ENCODE measurements at regions not wholly inside any gene's neighbourhood (a gene's known extent, or its start where the extent isn't known, plus 50 kb on each side); places are given as distances from the start of the nearest gene placed in this dataset.
"Not testable (repeated sequence)": the region's sequence is repeated elsewhere in the genome, so short reads cannot be mapped to it uniquely, and the experiment has no call there.

GRCh38 chr17:77837072-77837471 is 121.4 kb upstream of the TNRC6C start:
- DNase-seq, result not testable (repeated sequence)

DNA sequence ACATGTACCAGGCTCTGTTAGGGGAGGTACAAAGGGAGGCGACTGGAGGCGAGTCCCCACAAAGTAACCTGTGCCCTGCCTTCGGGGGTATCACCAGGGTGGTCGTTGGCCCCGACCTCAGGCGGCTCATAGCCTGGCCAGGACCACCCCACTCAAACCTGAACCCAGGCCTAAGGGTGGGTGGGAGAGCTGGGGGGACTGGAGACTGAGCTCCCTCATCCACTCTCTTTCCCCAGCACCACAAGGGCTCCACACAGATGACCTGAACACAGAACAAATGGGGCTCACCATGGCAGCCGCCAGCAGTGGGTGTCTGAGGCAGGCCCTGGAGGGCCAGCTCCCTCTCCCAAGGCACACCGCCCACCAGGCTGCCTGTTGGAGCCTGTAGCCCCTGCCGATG is 120.6 kb upstream of the TNRC6C start:
- no peak for DNase-seq

GRCh38 chr17:77838748-77839697 is 119.5 kb upstream of the TNRC6C start:
- DNase-seq, result no peak

DNA sequence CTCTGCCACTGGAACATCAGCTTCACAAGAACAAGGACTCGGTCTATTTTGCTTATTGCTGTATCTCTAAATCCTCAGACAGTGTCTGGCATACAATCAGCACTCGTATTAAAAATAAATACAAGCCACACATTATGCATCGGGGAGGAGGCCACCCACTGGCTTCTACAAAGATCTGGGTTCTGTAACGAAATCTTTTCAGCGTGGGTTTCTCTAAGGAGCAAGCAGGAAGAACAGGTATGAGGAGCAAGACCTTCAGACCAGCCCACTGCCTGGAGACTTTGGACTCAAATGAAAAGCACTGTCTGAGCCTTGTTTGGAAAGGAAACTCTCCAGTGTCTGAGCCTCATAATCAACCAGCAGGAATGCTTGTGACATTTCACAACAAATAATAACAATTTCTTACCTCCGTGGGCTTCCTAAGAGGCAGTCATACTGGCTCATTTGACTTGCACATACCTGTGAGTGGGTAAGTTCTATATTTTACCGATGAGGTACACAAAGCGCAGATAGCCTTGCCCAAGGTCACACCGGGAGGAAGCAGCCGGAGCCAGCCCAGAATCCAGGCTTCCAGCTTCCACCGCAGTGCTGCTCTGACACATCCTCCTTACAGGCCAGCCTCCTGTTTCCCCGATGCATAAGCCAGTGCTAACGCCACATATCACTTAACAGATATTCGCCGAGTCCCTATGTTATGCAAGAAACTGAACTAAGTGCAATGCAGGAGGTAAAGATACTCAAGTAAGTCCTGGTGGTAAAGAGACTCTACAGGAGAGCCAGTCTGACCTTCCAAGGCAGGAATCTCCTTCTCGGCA is 118.6 kb upstream of the TNRC6C start:
- no peak for DNase-seq

DNA sequence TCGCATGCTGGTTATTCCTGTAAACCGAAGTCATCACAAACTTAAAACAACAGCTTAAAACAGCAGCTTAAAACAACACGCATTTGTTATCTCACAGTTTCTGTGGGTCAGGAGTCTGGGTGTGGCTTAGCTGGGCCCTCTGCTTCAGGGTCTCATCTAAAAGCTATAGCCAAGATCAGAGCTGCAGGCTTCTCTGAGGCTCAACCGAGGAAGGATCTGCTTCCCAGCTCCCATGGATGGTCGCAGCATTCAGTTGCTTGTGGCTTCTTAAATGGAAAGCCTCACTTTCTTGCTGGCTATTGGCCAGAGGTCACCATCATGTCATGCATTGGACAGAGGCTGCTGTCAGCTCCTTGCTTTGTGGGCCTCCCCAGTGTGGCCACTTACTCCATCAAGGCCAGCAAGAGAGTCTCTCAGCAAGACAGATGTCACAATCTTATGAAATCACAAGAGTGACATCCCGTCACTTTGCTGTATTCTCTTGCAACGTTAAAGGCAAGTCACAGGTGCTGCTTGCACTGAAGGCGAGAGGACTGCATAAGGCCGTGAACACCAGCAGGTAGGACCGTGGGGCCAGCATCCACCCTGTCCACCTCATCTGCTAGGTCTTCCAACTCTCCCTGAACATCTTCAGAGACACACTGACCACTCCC is 117.9 kb upstream of the TNRC6C start:
- no peak for DNase-seq

- no peak for DNase-seq
These were observed 116.6 kb upstream of the TNRC6C start for GRCh38 chr17:77841742-77842527.

DNA sequence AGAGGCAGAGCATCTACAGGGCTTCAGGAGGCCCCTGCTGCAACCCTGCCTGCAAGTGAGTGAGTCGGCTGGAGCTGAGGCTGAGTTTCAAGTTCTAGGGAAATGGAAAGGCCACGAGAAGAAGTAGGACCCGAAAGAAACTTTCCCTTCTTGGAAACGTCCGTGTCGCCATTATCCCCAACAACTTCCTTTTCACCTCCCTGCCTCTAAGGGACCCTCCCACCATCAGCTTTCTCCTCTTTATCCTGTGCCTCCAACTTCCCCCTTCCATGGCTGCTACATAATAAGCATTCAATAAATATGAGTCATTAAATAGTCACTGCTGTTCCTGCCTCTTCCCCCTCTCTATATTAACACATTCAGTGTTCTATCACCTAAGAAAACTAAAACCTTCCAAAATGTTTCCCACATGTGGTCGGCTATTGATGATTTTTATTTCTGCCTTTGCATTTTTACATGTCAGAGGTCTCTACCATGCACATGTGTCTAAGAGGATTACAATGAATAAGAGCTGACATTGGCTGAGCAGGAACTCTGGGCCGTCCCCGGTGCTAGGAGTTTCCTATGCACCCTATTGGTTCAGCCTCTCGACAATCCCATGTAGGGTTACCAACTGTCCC is 115.9 kb upstream of the TNRC6C start:
- no peak for DNase-seq

DNA sequence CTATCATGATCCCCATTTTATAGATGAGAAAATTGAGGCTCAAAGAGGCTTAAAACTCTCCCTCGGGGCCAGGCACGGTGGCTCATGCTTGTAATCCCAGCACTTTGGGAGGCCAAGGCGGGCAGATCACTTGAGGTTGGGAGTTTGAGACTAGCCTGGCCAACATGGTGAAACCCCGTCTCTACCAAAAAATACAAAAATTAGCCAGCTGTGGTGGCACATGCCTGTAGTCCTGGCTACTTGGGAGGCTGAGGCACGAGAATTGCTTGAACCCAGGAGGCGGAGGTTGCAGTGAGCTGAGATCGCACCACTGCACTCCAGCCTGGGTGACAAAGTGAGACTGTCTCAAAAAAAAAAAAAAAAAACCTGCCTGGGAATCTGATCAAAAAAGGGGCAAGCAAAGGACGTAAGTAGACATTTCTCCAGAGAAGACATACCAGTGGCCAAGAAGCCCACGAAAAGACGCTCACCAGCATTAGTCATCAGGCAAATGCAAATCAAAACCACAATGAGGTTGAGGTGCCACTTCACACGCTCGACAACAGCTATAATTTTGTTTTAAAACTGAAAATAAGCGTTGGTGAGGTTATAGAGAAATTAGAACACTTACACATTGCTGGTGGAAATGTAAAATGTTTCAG is 115.1 kb upstream of the TNRC6C start:
- DNase-seq, result peak; percentile 90

DNA sequence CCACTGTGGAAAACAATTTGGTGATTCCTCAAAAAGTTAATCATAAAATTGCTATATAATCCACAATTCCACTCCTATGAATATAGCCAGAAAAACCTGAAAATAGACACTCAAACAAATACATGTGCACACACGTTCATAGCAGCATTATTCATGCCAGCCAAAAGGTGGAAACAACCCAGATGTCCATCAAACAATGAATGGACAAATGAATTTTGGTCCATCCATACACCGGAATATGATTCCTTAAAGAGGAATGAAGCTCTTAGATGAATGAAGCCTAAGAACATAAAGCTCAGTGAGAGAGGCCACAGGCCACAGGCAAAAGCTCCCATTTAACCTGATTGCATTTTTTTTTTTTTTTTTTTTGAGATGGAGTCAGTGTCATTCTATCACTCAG is 114.6 kb upstream of the TNRC6C start:
- no peak for DNase-seq

DNA sequence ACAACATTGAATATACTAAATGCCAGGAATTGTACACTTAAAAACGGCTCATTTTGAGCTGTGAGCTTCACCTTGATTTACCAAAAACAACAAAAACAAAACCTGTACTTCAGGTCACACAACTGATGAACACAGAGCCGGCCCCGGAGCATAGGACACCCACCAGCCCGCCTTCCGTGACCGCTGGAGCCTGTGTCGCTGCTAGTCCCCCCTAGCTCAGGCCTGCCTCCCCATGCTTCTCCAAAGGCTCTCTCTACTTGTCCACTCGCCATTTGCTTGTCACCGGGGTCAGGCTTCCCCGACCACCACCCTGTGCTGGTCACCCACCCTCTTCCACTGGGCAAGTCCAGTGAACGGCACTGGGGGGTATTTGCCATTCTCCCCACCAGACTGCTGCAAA is 113.8 kb upstream of the TNRC6C start:
- no peak for DNase-seq

- no peak for DNase-seq
These were observed 112.8 kb upstream of the TNRC6C start for GRCh38 chr17:77845541-77846225.

- no peak for DNase-seq
These were observed 111.9 kb upstream of the TNRC6C start for GRCh38 chr17:77846531-77847085.

DNA sequence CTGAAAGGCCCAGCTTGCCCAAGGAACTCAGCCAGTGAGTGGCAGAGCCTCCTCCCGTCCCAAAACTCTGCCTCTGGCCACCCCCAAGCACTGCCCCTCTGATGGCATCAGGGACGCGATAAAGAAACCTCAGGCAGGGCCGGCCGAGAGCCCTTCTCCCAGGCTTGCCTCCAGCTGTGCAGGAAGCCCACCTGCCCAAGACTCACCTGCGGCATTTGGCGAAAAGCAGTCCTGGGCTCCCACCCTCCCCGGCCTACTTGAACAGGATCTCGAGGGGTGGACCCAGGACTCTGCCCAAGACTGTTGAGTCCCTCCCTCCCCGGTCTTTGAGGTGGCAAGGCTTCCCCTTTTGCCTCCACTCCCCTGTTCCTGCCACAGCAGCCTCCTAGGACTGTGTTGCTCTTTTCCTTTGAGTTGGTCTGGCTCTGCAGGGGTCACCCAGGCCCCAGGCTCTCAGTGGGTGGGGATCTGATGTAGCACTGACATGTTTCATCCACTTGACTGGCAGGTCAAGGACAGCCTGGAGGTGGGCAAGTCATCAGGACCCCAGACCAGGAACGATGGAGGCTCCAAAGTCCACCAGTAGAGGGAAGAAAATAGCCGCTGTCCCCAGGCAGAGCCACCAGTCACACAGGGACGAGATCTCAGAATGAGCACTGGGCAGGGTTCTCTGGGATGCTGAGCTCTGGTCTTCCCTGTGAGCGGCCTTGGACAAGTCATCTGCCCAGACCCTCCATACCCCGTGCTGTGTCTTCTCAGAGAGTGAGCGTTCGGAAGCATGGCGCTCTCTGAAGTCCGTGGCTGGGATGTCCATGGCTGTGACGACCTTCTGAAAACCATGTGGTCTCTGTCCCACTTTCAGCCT is 111.0 kb upstream of the TNRC6C start:
- DNase-seq, result no peak

- no peak for DNase-seq
These were observed 110.2 kb upstream of the TNRC6C start for GRCh38 chr17:77848257-77848656.

DNA sequence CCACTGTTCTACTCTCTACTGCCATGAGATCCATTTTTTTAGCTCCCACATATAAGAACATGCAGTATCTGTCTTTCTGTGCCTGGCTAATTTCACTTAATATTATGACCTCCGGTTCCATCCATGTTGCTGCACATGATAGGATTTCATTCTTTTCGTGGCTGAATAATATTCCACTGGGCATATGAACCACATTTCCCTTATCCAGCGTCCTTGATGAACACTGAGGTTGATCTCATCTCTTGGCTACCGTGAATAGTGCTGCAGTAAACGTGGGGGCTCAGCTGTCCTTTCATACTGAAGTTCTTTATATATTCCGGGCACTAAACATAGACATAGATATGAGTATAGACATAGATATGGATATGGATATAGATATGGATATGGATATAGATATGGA is 109.3 kb upstream of the TNRC6C start:
- DNase-seq, result no peak

GRCh38 chr17:77851921-77852320 is 106.6 kb upstream of the TNRC6C start:
- DNase-seq, result no peak

- DNase-seq, result no peak
These were observed 105.8 kb upstream of the TNRC6C start for GRCh38 chr17:77852731-77853130.

DNA sequence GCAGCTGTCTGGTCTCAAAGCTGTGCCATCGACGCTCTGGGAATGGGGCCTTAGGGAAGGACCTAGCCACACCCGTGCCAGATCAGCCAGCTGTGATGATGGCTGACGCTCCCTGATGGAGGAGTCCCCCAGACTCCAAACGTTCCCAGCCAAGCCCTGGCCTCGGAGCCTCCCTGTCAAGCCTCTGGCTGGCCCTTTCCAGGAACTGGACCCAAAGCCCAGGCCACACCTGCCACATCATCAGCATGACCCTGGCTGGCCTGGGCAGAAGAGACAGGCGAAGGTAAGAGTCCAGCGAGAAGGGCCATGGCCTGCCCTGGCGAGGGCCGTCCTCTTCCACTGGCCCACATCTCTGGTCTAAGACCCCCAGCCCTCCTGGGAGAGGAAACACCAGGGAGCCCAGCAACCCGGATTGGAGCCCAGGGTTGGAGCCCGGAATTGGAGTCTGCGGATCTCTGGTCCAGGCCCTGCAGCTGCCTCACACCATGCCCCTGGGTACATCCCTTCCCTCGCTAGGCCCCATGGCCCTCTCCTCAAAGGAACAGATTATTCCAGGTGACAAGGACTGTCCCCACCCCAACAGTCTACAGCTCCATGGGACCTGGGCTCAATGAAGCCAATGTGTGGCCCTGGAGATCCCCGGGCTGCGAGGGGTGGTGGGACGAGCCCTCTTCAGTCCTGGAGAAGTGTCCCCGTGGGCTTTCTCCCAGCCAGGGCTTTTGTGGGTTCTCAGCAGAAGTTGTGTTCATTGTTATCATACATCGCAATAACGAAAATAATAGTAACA is 105.1 kb upstream of the TNRC6C start:
- DNase-seq, result no peak

Data from activated CD4-positive, alpha-beta T cell treated with anti-CD3 and anti-CD28 coated beads, Interleukin-10, Interleukin-2, amounts not matched to agents 100 ng/mL and 50 ng/mL, durations not matched to agents 16 hours and 8 hours (primary cell).